Loucy (cell line): ENCODE measurements at regions not wholly inside any gene's neighbourhood (a gene's known extent, or its start where the extent isn't known, plus 50 kb on each side); places are given as distances from the start of the nearest gene placed in this dataset.

ENCODE experiments used
- CTCF ChIP-seq: fragments of 200-600 bp; sonication (generic); conservative IDR thresholded peaks from 2 replicates; pipeline ENCODE4 v1.5.1; 2014; ENCODE audit warnings: mild to moderate bottlenecking, antibody characterized with exemption, low read length
- EZH2phosphoT487 ChIP-seq: fragments of 200-600 bp; IDR thresholded peaks from 2 replicates; pipeline ENCODE4 v1.6.1; 2018; ENCODE audit warnings: antibody characterized with exemption, mild to moderate bottlenecking, moderate library complexity, borderline replicate concordance

GRCh38 chr2:221994926-221995325 is 303.9 kb downstream of the PAX3 start:
- no peak for TF ChIP-seq CTCF
- TF ChIP-seq EZH2phosphoT487, result no peak
